Endodermal cell (in vitro differentiated cells): ENCODE measurements at regions not wholly inside any gene's neighbourhood (a gene's known extent, or its start where the extent isn't known, plus 50 kb on each side); places are given as distances from the start of the nearest gene placed in this dataset.

ENCODE experiments used
- DNase-seq: peaks from one replicate; pipeline ENCODE4 v3.0.0-alpha.2; 2017
- H3K27ac ChIP-seq: 2 replicates; pipeline ENCODE4 v1.5.1; 2013; ENCODE audit warnings: mild to moderate bottlenecking, low read depth, low read length, moderate library complexity
- H3K27me3 ChIP-seq: 2 replicates; pipeline ENCODE4 v1.6.1; 2013; ENCODE audit warnings: mild to moderate bottlenecking, low read length, moderate library complexity; ENCODE audit not compliant: insufficient read depth, control insufficient read depth, poor library complexity, severe bottlenecking
- H3K36me3 ChIP-seq: 2 replicates; pipeline ENCODE4 v1.7.0; 2013; ENCODE audit warnings: mild to moderate bottlenecking, low read length, moderate library complexity; ENCODE audit not compliant: control insufficient read depth, insufficient read depth
- H3K4me1 ChIP-seq: one replicate; pipeline ENCODE4 v1.7.0; 2013; ENCODE audit warnings: low read length; ENCODE audit not compliant: control insufficient read depth, insufficient read depth
- H3K4me3 ChIP-seq: 2 replicates; pipeline ENCODE4 v1.5.1; 2013; ENCODE audit warnings: mild to moderate bottlenecking, low read length, moderate library complexity
- H3K9ac ChIP-seq: 2 replicates; pipeline ENCODE4 v1.6.1; 2013; ENCODE audit warnings: mild to moderate bottlenecking, low read length, moderate library complexity; ENCODE audit not compliant: poor library complexity, severe bottlenecking; ENCODE audit errors: extremely low read depth
- H3K9me3 ChIP-seq: 2 replicates; pipeline ENCODE4 v1.6.1; 2013; ENCODE audit warnings: mild to moderate bottlenecking, low read length, moderate library complexity; ENCODE audit not compliant: control insufficient read depth
- H3K27ac Mint-ChIP-seq: 2 replicates; pipeline ENCODE4 v1.8.0; 2020; ENCODE audit warnings: mixed read lengths
- H3K27me3 Mint-ChIP-seq: 2 replicates; pipeline ENCODE4 v1.8.0; 2021; ENCODE audit warnings: mild to moderate bottlenecking, mixed read lengths; ENCODE audit not compliant: insufficient read depth
- H3K36me3 Mint-ChIP-seq: 2 replicates; pipeline ENCODE4 v1.8.0; 2020; ENCODE audit warnings: low read depth, mixed read lengths
- H3K4me1 Mint-ChIP-seq: 2 replicates; pipeline ENCODE4 v1.8.0; 2020; ENCODE audit warnings: mixed read lengths
- H3K4me3 Mint-ChIP-seq: 2 replicates; pipeline ENCODE4 v1.8.0; 2020; ENCODE audit warnings: mild to moderate bottlenecking, moderate library complexity, mixed read lengths
- H3K9me3 Mint-ChIP-seq: 2 replicates; pipeline ENCODE4 v1.8.0; 2020; ENCODE audit warnings: mild to moderate bottlenecking, mixed read lengths
- CTCF ChIP-seq: fragments of 200-600 bp; sonication (generic); conservative IDR thresholded peaks from 2 replicates; pipeline ENCODE4 v1.5.0; 2021; ENCODE audit warnings: antibody characterized with exemption, mild to moderate bottlenecking
- WGBS, 2 experiments: methylation state at CpG; one replicate each; pipeline versions ENCODE4 v1.1.5 to v1.1.7; 2013; ENCODE audit warnings: missing lambda C conversion rate in 2 of 2, mixed read lengths in 1 of 2; ENCODE audit not compliant: insufficient coverage in 1 of 2, insufficient read length in 1 of 2; 5-methylcytosine and 5-hydroxymethylcytosine counted together

GRCh38 chr7:69433081-69433480 is 165.2 kb upstream of the AUTS2 start:
- peaks cover 16% of the 10 kb centered on the region for H3K4me1 Mint-ChIP-seq
- Histone ChIP-seq H3K36me3 (no peaks in the 10 kb centered on the region), H3K27ac (no peak overlapping the region), H3K9ac (no peak overlapping the region), H3K27me3 (no peaks in the 10 kb centered on the region), H3K4me3 (no peak overlapping the region), H3K9me3 (no peaks in the 10 kb centered on the region), H3K4me1 (peaks cover 14% of the 10 kb centered on the region)
- no peak overlapping the region for H3K27ac Mint-ChIP-seq
- H3K9me3 Mint-ChIP-seq = peaks cover 4% of the 10 kb centered on the region
- DNase-seq = no peak
- peaks cover 11% of the 10 kb centered on the region for H3K27me3 Mint-ChIP-seq
- WGBS, 2 experiments = 92% methylated on average over 1 of the region's 1 CpG; no CpG with 5 or more reads in 1 of the 2 experiments
- H3K4me3 Mint-ChIP-seq = no peak overlapping the region
- no peaks in the 10 kb centered on the region for H3K36me3 Mint-ChIP-seq
- no peak for TF ChIP-seq CTCF

GRCh38 chr7:69434398-69434815 is 163.9 kb upstream of the AUTS2 start:
- TF ChIP-seq CTCF = no peak
- H3K4me1 Mint-ChIP-seq = peaks cover 21% of the 10 kb centered on the region
- Histone ChIP-seq H3K9me3 (no peaks in the 10 kb centered on the region), H3K27me3 (no peaks in the 10 kb centered on the region), H3K27ac (no peak overlapping the region), H3K4me3 (no peak overlapping the region), H3K9ac (no peak overlapping the region), H3K4me1 (peaks cover 14% of the 10 kb centered on the region), H3K36me3 (no peaks in the 10 kb centered on the region)
- no peaks in the 10 kb centered on the region for H3K36me3 Mint-ChIP-seq
- no peak for DNase-seq
- WGBS, 2 experiments = 94% methylated on average over 4 to 5 of the region's 5 CpGs
- H3K4me3 Mint-ChIP-seq = no peak overlapping the region
- no peak overlapping the region for H3K27ac Mint-ChIP-seq
- no peaks in the 10 kb centered on the region for H3K9me3 Mint-ChIP-seq
- H3K27me3 Mint-ChIP-seq = peaks cover 10% of the 10 kb centered on the region

- peaks cover 11% of the 10 kb centered on the region for H3K9me3 ChIP-seq
- no peak overlapping the region for H3K9ac ChIP-seq
- no peak overlapping the region for H3K4me3 ChIP-seq
- no peaks in the 10 kb centered on the region for H3K27me3 ChIP-seq
- Mint-ChIP-seq H3K4me1 (peaks cover 12% of the 10 kb centered on the region), H3K9me3 (no peaks in the 10 kb centered on the region), H3K4me3 (no peak overlapping the region), H3K27ac (no peak overlapping the region), H3K36me3 (no peaks in the 10 kb centered on the region), H3K27me3 (peaks cover 4% of the 10 kb centered on the region)
- TF ChIP-seq CTCF = no peak
- 95 to 100% methylated on average over 2 to 5 of the region's 5 CpGs for WGBS, 2 experiments
- DNase-seq = no peak
- H3K36me3 ChIP-seq = no peaks in the 10 kb centered on the region
- peaks cover 4% of the 10 kb centered on the region for H3K4me1 ChIP-seq
- no peak overlapping the region for H3K27ac ChIP-seq
These were observed 162.6 kb upstream of the AUTS2 start for GRCh38 chr7:69435711-69436110.
